CD4-positive, alpha-beta memory T cell (primary cell): ENCODE measurements at regions not wholly inside any gene's neighbourhood (a gene's known extent, or its start where the extent isn't known, plus 50 kb on each side); places are given as distances from the start of the nearest gene placed in this dataset.
"Not testable (repeated sequence)": the region's sequence is repeated elsewhere in the genome, so short reads cannot be mapped to it uniquely, and the experiment has no call there.

Experiments
- CTCF ChIA-PET: fragments of 350-600 bp; sonication (Branson Sonifier 250); formaldehyde crosslinking; loops from one replicate; lab custom pipeline; 2021; ENCODE audit warnings: inconsistent platforms; ENCODE audit not compliant: partially characterized antibody; lab: Charles Lee
- POLR2A ChIA-PET: fragments of 350-600 bp; sonication (Branson Sonifier 250); formaldehyde crosslinking; loops from one replicate; lab custom pipeline; 2021; ENCODE audit not compliant: partially characterized antibody; lab: Charles Lee
- DNase-seq, 5 donors: peaks; one replicate each; pipeline versions ENCODE4 v3.0.0 to v3.0.0-alpha.2; 2020 to 2022; ENCODE audit warnings: mixed read lengths in 1 of 5
- H3K27ac ChIP-seq: one replicate; pipeline ENCODE4 v1.7.0; 2013; ENCODE audit warnings: low read depth, low read length
- H3K27me3 ChIP-seq: 2 replicates; pipeline ENCODE4 v1.7.0; 2013; ENCODE audit warnings: mild to moderate bottlenecking, low read length, moderate library complexity; ENCODE audit not compliant: insufficient read depth
- H3K36me3 ChIP-seq: 2 replicates; pipeline ENCODE4 v1.7.0; 2013; ENCODE audit warnings: mild to moderate bottlenecking, low read length, moderate library complexity; ENCODE audit not compliant: insufficient read depth
- H3K4me1 ChIP-seq: 2 replicates; pipeline ENCODE4 v1.7.0; 2013; ENCODE audit warnings: mild to moderate bottlenecking, low read length, moderate library complexity; ENCODE audit not compliant: insufficient read depth
- H3K4me3 ChIP-seq, 2 donors: one replicate each; pipeline ENCODE4 v1.7.0; 2013; ENCODE audit warnings: low read length in 2 of 2, mild to moderate bottlenecking in 1 of 2
- H3K9me3 ChIP-seq, 2 donors: one replicate each; pipeline ENCODE4 v1.7.0; 2013; ENCODE audit warnings: low read length in 2 of 2, control low read depth in 1 of 2; ENCODE audit not compliant: control insufficient read depth in 1 of 2
- H3K27ac Mint-ChIP-seq, 7 donors: one replicate each; pipeline ENCODE4 v1.8.0; 2020 to 2021; ENCODE audit warnings: mixed read lengths in 7 of 7, mild to moderate bottlenecking in 6 of 7, inconsistent platforms in 3 of 7, moderate library complexity in 3 of 7
- H3K27me3 Mint-ChIP-seq, 2 donors: one replicate each; pipeline ENCODE4 v1.8.0; 2020 to 2021; ENCODE audit warnings: mixed read lengths in 2 of 2
- H3K36me3 Mint-ChIP-seq, 2 donors: one replicate each; pipeline ENCODE4 v1.8.0; 2020 to 2021; ENCODE audit warnings: mixed read lengths in 2 of 2, inconsistent platforms in 1 of 2, mild to moderate bottlenecking in 1 of 2
- H3K4me1 Mint-ChIP-seq, 4 donors: one replicate each; pipeline ENCODE4 v1.8.0; 2020 to 2021; ENCODE audit warnings: mixed read lengths in 4 of 4, mild to moderate bottlenecking in 1 of 4
- H3K4me3 Mint-ChIP-seq, 8 donors: one replicate each; pipeline ENCODE4 v1.8.0; 2020 to 2021; ENCODE audit warnings: mixed read lengths in 8 of 8, mild to moderate bottlenecking in 7 of 8, moderate library complexity in 6 of 8, inconsistent platforms in 3 of 8
- H3K9me3 Mint-ChIP-seq, 8 donors: one replicate each; pipeline ENCODE4 v1.8.0; 2020 to 2021; ENCODE audit warnings: mixed read lengths in 8 of 8, mild to moderate bottlenecking in 5 of 8, inconsistent platforms in 3 of 8, moderate library complexity in 1 of 8
- intact Hi-C: fragments of 100-400 bp; cut with micrococcal nuclease; formaldehyde crosslinking; loops from one replicate; pipeline ENCODE4 v1.15.1; 2023

- no peak overlapping the region for H3K27ac ChIP-seq
- Mint-ChIP-seq H3K36me3 (no peaks in the 10 kb centered on the region), H3K4me1 (no peaks in the 10 kb centered on the region), H3K27me3 (no peaks in the 10 kb centered on the region), H3K9me3 (peaks cover 0 to 19% (median 4%) of the 10 kb centered on the region in 8 donors), H3K4me3 (no peak overlapping the region), H3K27ac (no peak overlapping the region)
- no peaks in the 10 kb centered on the region for H3K36me3 ChIP-seq
- no peaks in the 10 kb centered on the region for H3K27me3 ChIP-seq
- intact Hi-C loops = loop anchor here (10.0 kb wide), 1 partner anchor 63 kb away; no protein-coding TSS in a partner anchor
- ChIA-PET POLR2A (no interaction called here), CTCF (no interaction called here)
- DNase-seq = no peak
- H3K9me3 ChIP-seq = no peaks in the 10 kb centered on the region
- H3K4me3 ChIP-seq = no peak overlapping the region
- H3K4me1 ChIP-seq = no peaks in the 10 kb centered on the region
Measured at GRCh38 chr7:118898284-118898683, 673.8 kb downstream of the ANKRD7 start.

GRCh38 chr7:118902600-118902999, 678.1 kb downstream of the ANKRD7 start:
- Histone ChIP-seq H3K9me3 (no peaks in the 10 kb centered on the region), H3K4me1 (no peaks in the 10 kb centered on the region), H3K36me3 (no peaks in the 10 kb centered on the region), H3K4me3 (no peak overlapping the region), H3K27ac (no peak overlapping the region), H3K27me3 (no peaks in the 10 kb centered on the region)
- peaks cover 0 to 19% (median 3%) of the 10 kb centered on the region in 8 donors for H3K9me3 Mint-ChIP-seq
- H3K27ac Mint-ChIP-seq = no peak overlapping the region
- ChIA-PET CTCF (no interaction called here), POLR2A (no interaction called here)
- no peaks in the 10 kb centered on the region for H3K4me1 Mint-ChIP-seq
- H3K27me3 Mint-ChIP-seq = no peaks in the 10 kb centered on the region
- no peaks in the 10 kb centered on the region for H3K36me3 Mint-ChIP-seq
- DNase-seq = no peak
- no peak overlapping the region for H3K4me3 Mint-ChIP-seq
- intact Hi-C loops = no loop called here

GRCh38 chr7:118907911-118908527, 683.5 kb downstream of the ANKRD7 start:
- H3K9me3 ChIP-seq = no peaks in the 10 kb centered on the region
- intact Hi-C loops = no loop called here
- H3K9me3 Mint-ChIP-seq = peaks cover 0 to 4% (median under 1%) of the 10 kb centered on the region in 8 donors
- POLR2A ChIA-PET = no interaction called here
- no peak overlapping the region for H3K4me3 ChIP-seq
- no peaks in the 10 kb centered on the region for H3K36me3 ChIP-seq
- no peak for DNase-seq
- no peaks in the 10 kb centered on the region for H3K27me3 ChIP-seq
- no peaks in the 10 kb centered on the region for H3K4me1 ChIP-seq
- H3K4me3 Mint-ChIP-seq = no peak overlapping the region
- no peak overlapping the region for H3K27ac ChIP-seq
- H3K27ac Mint-ChIP-seq = no peak overlapping the region
- H3K27me3 Mint-ChIP-seq = no peaks in the 10 kb centered on the region
- no peaks in the 10 kb centered on the region for H3K36me3 Mint-ChIP-seq
- CTCF ChIA-PET = no interaction called here
- H3K4me1 Mint-ChIP-seq = no peaks in the 10 kb centered on the region

- intact Hi-C loops, H3K36me3 ChIP-seq, H3K4me3 Mint-ChIP-seq: not testable (repeated sequence)
Measured at GRCh38 chr7:118916120-118916519, 691.6 kb downstream of the ANKRD7 start.

GRCh38 chr7:118918556-118918955, 694.1 kb downstream of the ANKRD7 start:
- Mint-ChIP-seq H3K4me3 (no peak overlapping the region), H3K27me3 (no peaks in the 10 kb centered on the region), H3K4me1 (no peaks in the 10 kb centered on the region), H3K36me3 (no peaks in the 10 kb centered on the region), H3K9me3 (peaks cover 0 to 6% (median under 1%) of the 10 kb centered on the region in 8 donors), H3K27ac (no peak overlapping the region)
- Histone ChIP-seq H3K36me3 (no peaks in the 10 kb centered on the region), H3K9me3 (no peaks in the 10 kb centered on the region), H3K27me3 (no peaks in the 10 kb centered on the region), H3K27ac (no peak overlapping the region), H3K4me1 (no peaks in the 10 kb centered on the region), H3K4me3 (no peak overlapping the region)
- CTCF ChIA-PET = no interaction called here
- intact Hi-C loops = no loop called here
- POLR2A ChIA-PET = no interaction called here
- DNase-seq = no peak

More at GRCh38 chr7:118916120-118916519, 691.6 kb downstream of the ANKRD7 start:
- H3K4me1 Mint-ChIP-seq, CTCF ChIA-PET, DNase-seq, H3K36me3 Mint-ChIP-seq, POLR2A ChIA-PET, H3K27ac ChIP-seq, H3K27ac Mint-ChIP-seq, H3K27me3 Mint-ChIP-seq, H3K27me3 ChIP-seq, H3K9me3 ChIP-seq, H3K4me3 ChIP-seq, H3K9me3 Mint-ChIP-seq, H3K4me1 ChIP-seq: not testable (repeated sequence)

GRCh38 chr7:118938845-118939244, 714.3 kb downstream of the ANKRD7 start:
- H3K9me3 ChIP-seq = no peaks in the 10 kb centered on the region
- intact Hi-C loops = no loop called here
- no peak overlapping the region for H3K4me3 ChIP-seq
- no peak overlapping the region for H3K27ac Mint-ChIP-seq
- no peak overlapping the region for H3K4me3 Mint-ChIP-seq
- DNase-seq = no peak
- no peaks in the 10 kb centered on the region for H3K4me1 ChIP-seq
- no peaks in the 10 kb centered on the region for H3K27me3 Mint-ChIP-seq
- CTCF ChIA-PET = interaction anchor here (0.6 kb wide), 1 partner anchor 881 kb away, joined by 3 read pairs; no protein-coding TSS in a partner anchor
- peaks cover 0 to under 1% (median 0%) of the 10 kb centered on the region in 8 donors for H3K9me3 Mint-ChIP-seq
- H3K36me3 ChIP-seq = no peaks in the 10 kb centered on the region
- H3K36me3 Mint-ChIP-seq = no peaks in the 10 kb centered on the region
- POLR2A ChIA-PET = no interaction called here
- no peak overlapping the region for H3K27ac ChIP-seq
- no peaks in the 10 kb centered on the region for H3K27me3 ChIP-seq
- H3K4me1 Mint-ChIP-seq = no peaks in the 10 kb centered on the region

- Mint-ChIP-seq H3K9me3 (peaks cover 0 to 13% (median 5%) of the 10 kb centered on the region in 8 donors), H3K4me3 (no peak overlapping the region), H3K27me3 (no peaks in the 10 kb centered on the region), H3K27ac (no peak overlapping the region), H3K36me3 (no peaks in the 10 kb centered on the region), H3K4me1 (no peaks in the 10 kb centered on the region)
- no peak for DNase-seq
- H3K4me1 ChIP-seq = no peaks in the 10 kb centered on the region
- POLR2A ChIA-PET = no interaction called here
- no peaks in the 10 kb centered on the region for H3K27me3 ChIP-seq
- H3K9me3 ChIP-seq = no peaks in the 10 kb centered on the region
- no peak overlapping the region for H3K4me3 ChIP-seq
- no peak overlapping the region for H3K27ac ChIP-seq
- CTCF ChIA-PET = no interaction called here
- intact Hi-C loops = no loop called here
- no peaks in the 10 kb centered on the region for H3K36me3 ChIP-seq
Measured at GRCh38 chr7:118944271-118944670, 719.8 kb downstream of the ANKRD7 start.
